ENCODE measurements at regions not wholly inside any gene's neighbourhood (a gene's known extent, or its start where the extent isn't known, plus 50 kb on each side); places are given as distances from the start of the nearest gene placed in this dataset.
"Not testable (repeated sequence)": the region's sequence is repeated elsewhere in the genome, so short reads cannot be mapped to it uniquely, and the experiment has no call there.

DNA sequence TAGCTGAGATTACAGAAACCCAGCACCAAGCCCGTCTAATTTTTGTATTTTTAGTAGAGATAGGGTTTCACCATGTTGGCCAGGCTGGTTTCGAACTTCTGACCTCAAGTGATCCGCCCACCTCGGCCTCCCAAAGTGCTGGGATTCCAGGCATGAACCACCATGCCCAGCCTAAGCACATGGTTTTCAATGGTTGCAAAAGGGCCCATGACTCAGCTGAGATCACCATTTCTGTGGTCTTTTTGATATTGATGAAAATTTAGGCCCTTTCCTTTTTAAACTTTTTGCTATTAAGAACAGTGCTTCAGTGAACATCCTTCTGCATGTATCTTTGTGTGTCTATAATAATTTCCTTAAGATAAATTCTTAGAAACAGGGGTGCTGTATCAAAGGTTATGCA, 74.2 kb upstream of the CTBP2 start:
- TF ChIP-seq CTCF (conservative IDR thresholded peaks at IDR 0.05); EZH2 (IDR thresholded peaks at IDR 0.05; ENCODE audit: low read depth): not testable (repeated sequence)
